HAP-1 (cell line): ENCODE measurements at regions not wholly inside any gene's neighbourhood (a gene's known extent, or its start where the extent isn't known, plus 50 kb on each side); places are given as distances from the start of the nearest gene placed in this dataset.

Source experiments
- DNase-seq, 2 experiments: peaks; one replicate each; pipeline ENCODE4 v3.0.0-alpha.2; 2016 to 2020; ENCODE audit warnings: low spot score in 2 of 2
- H3K27me3 ChIP-seq: fragments of 250-450 bp; sonication (Bioruptor Pico); 2 replicates; pipeline ENCODE4 v1.5.1; 2020; ENCODE audit warnings: low read depth, mild to moderate bottlenecking, moderate library complexity
- H3K36me3 ChIP-seq: fragments of 250-450 bp; sonication (Bioruptor Pico); replicated peaks from 2 replicates; pipeline ENCODE4 v1.5.1; 2020; ENCODE audit warnings: mild to moderate bottlenecking
- H3K4me1 ChIP-seq: fragments of 250-450 bp; sonication (Bioruptor Pico); 2 replicates; pipeline ENCODE4 v1.5.1; 2020; ENCODE audit warnings: mild to moderate bottlenecking
- H3K4me3 ChIP-seq: fragments of 250-450 bp; sonication (Bioruptor Pico); 2 replicates; pipeline ENCODE4 v1.5.1; 2020; ENCODE audit warnings: mild to moderate bottlenecking, moderate library complexity
- H3K9me3 ChIP-seq: fragments of 250-450 bp; sonication (Bioruptor Pico); 2 replicates; pipeline ENCODE4 v1.5.1; 2020; ENCODE audit warnings: mild to moderate bottlenecking, moderate library complexity
- in situ Hi-C: fragments of 300-500 bp; cut with MboI; formaldehyde crosslinking; loops from 3 replicates; pipeline ENCODE4 v1.14.3; 2020; ENCODE audit warnings: low sequenced_read_pairs, inconsistent platforms, mixed read lengths

GRCh38 chr21:19830446-19830845 is 1167.8 kb upstream of the NCAM2 start:
- in situ Hi-C loops = no loop called here
- no peak overlapping the region for H3K4me3 ChIP-seq
- peaks cover 2% of the 10 kb centered on the region; the same call in 1 of the 2 replicates for H3K4me1 ChIP-seq
- H3K9me3 ChIP-seq = no peaks in the 10 kb centered on the region
- no peaks in the 10 kb centered on the region for H3K27me3 ChIP-seq
- no peaks in the 10 kb centered on the region for H3K36me3 ChIP-seq
- no peak for DNase-seq

DNA sequence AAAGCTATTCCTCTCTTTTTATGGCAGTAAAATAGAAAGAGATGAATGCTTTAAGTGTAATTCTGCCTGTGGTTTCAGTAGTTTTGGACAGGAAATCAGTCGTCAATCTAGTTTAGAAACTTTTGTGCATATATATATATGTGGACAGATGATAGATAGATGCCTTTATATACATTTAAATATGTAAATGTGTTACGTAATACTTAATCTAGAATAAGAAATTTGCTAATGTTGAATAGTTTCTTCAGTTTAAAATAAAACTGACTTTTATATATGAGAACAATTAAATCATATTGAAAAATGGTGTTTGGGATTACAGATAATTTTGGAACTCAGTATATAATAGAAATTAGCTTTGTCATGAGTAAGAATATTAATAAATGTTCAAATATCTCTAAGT is 1165.7 kb upstream of the NCAM2 start:
- Histone ChIP-seq H3K4me1 (peaks cover under 1% of the 10 kb centered on the region; the same call in 1 of the 2 replicates), H3K9me3 (no peaks in the 10 kb centered on the region), H3K27me3 (no peaks in the 10 kb centered on the region), H3K4me3 (no peak overlapping the region), H3K36me3 (no peaks in the 10 kb centered on the region)
- in situ Hi-C loops = no loop called here
- DNase-seq = no peak

DNA sequence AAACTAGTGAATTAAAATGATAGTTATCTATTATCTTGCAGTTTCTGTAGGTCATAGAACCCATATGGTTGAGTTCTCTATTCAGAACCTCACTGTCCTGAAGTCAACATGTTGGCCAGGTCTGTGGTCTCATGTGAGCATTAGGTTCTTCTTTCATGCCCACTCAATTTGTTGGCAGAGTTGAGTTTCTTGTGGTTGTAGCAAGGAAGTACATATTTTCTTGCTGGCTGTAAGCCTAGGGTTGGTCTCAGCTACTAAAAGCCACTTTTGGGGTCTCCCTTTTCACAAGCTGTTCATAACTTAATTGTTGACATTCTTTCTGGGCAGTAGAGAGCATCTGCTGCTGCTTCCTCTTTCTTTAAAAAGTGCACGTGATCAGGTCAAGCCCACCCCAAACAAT is 1165.1 kb upstream of the NCAM2 start:
- no peaks in the 10 kb centered on the region for H3K9me3 ChIP-seq
- H3K4me3 ChIP-seq = no peak overlapping the region
- H3K4me1 ChIP-seq = no peaks in the 10 kb centered on the region
- in situ Hi-C loops = no loop called here
- H3K36me3 ChIP-seq = no peaks in the 10 kb centered on the region
- no peak for DNase-seq
- no peaks in the 10 kb centered on the region for H3K27me3 ChIP-seq

GRCh38 chr21:19842601-19843000 is 1155.6 kb upstream of the NCAM2 start:
- Histone ChIP-seq H3K9me3 (no peaks in the 10 kb centered on the region), H3K4me1 (no peaks in the 10 kb centered on the region)
- in situ Hi-C loops = no loop called here

DNA sequence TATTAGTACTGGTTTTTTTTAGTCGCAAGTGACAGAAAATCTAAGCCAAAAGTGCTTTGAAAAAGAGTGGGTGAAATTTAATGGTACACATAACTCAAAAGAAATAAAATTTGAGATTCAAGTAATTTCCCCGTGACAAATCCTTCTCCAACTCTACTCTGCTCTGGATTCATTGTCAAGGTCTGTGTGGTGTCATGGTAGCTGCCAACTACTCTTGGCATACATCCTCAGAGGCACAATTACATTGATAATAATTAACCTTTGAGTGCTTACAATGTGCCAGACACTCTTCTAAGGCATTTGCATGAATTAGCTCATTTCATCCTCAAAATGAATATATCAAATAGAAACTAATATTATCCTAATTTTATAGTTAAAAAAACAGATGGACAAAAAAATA is 1153.9 kb upstream of the NCAM2 start:
- Histone ChIP-seq H3K36me3 (no peaks in the 10 kb centered on the region), H3K4me1 (no peaks in the 10 kb centered on the region), H3K27me3 (no peaks in the 10 kb centered on the region), H3K9me3 (no peaks in the 10 kb centered on the region), H3K4me3 (no peak overlapping the region)
- in situ Hi-C loops = no loop called here
- DNase-seq = no peak

More at GRCh38 chr21:19842601-19843000, 1155.6 kb upstream of the NCAM2 start:
- Histone ChIP-seq H3K36me3 (no peaks in the 10 kb centered on the region), H3K4me3 (no peak overlapping the region), H3K27me3 (no peaks in the 10 kb centered on the region)
- DNase-seq = no peak

DNA sequence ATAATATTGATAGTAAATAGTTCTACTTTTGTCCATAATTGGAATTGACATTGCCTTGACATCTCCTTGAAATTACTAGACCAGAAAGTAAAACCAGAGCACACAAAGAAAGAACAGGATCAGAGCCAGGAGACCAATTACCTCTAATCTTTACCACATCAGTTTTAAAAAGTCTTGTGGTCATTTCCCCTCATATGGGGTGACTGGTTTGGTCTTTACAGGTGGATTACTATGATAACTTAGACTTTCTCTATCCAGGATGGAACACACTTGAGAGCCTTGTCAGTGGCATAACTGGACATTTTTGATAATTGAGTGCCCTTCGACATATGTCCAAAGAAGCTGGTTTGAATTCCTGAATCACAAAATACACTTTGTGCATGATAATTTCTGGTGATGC is 1148.1 kb upstream of the NCAM2 start:
- H3K36me3 ChIP-seq = no peaks in the 10 kb centered on the region
- H3K9me3 ChIP-seq = no peaks in the 10 kb centered on the region
- H3K4me3 ChIP-seq = no peak overlapping the region
- no peak for DNase-seq
- in situ Hi-C loops = no loop called here
- H3K27me3 ChIP-seq = no peaks in the 10 kb centered on the region
- no peaks in the 10 kb centered on the region for H3K4me1 ChIP-seq

DNA sequence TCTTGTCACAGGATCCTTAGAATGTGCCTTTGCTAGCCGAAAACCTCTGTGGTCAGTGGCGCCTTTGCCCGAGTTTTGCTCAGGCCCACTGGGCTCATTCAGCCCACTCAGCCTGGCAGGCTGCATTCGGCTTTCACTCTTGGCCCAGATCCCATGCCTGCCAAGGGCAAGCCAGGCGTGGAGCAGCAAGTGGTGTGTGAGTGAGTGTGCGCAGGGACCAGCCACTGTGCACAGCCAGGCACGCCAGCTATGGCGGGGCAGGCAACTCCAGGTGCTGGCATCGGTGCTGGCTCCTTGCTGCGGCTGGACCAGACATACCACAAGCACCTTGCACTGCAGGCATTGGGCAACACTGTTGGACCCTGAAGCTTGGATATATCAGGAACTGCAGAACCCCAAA is 1145.1 kb upstream of the NCAM2 start:
- DNase-seq = no peak
- no peaks in the 10 kb centered on the region for H3K27me3 ChIP-seq
- H3K4me3 ChIP-seq = no peak overlapping the region
- no peaks in the 10 kb centered on the region for H3K9me3 ChIP-seq
- H3K36me3 ChIP-seq = no peaks in the 10 kb centered on the region
- H3K4me1 ChIP-seq = no peaks in the 10 kb centered on the region
- in situ Hi-C loops = no loop called here

- H3K27me3 ChIP-seq = no peaks in the 10 kb centered on the region
- H3K4me3 ChIP-seq = no peak overlapping the region
- H3K36me3 ChIP-seq = no peaks in the 10 kb centered on the region
- no peaks in the 10 kb centered on the region for H3K4me1 ChIP-seq
- in situ Hi-C loops = no loop called here
- no peaks in the 10 kb centered on the region for H3K9me3 ChIP-seq
- DNase-seq = no peak
Measured at GRCh38 chr21:19853709-19854575, 1144.3 kb upstream of the NCAM2 start.

- H3K9me3 ChIP-seq = no peaks in the 10 kb centered on the region
- no peak overlapping the region for H3K4me3 ChIP-seq
- H3K36me3 ChIP-seq = no peaks in the 10 kb centered on the region
- H3K27me3 ChIP-seq = no peaks in the 10 kb centered on the region
- no peak for DNase-seq
- H3K4me1 ChIP-seq = no peaks in the 10 kb centered on the region
- in situ Hi-C loops = no loop called here
Measured at GRCh38 chr21:19855522-19855921, 1142.7 kb upstream of the NCAM2 start.

GRCh38 chr21:19864476-19864875 is 1133.7 kb upstream of the NCAM2 start:
- in situ Hi-C loops = no loop called here

DNA sequence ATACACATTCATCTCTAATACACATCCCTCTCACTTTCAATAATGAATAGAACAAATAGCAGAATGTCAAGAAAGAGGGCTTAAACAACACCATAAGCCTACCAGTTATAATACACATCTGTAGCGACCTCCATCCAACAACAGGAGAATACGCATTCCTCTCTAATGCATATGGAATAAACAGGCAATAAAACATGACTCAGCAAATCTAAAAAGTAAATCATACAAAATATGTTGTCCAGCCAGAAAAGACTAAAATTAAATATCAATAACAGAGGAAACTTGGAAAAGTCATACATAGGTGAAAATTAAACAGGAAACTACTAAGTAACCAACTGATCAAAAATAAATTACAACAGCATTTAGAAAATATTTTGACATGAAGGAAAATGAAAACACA is 1127.5 kb upstream of the NCAM2 start:
- in situ Hi-C loops = no loop called here
- no peaks in the 10 kb centered on the region for H3K4me1 ChIP-seq

More at GRCh38 chr21:19864476-19864875, 1133.7 kb upstream of the NCAM2 start:
- Histone ChIP-seq H3K9me3 (no peaks in the 10 kb centered on the region), H3K4me1 (no peaks in the 10 kb centered on the region), H3K36me3 (no peaks in the 10 kb centered on the region), H3K27me3 (no peaks in the 10 kb centered on the region), H3K4me3 (no peak overlapping the region)
- DNase-seq = no peak

DNA sequence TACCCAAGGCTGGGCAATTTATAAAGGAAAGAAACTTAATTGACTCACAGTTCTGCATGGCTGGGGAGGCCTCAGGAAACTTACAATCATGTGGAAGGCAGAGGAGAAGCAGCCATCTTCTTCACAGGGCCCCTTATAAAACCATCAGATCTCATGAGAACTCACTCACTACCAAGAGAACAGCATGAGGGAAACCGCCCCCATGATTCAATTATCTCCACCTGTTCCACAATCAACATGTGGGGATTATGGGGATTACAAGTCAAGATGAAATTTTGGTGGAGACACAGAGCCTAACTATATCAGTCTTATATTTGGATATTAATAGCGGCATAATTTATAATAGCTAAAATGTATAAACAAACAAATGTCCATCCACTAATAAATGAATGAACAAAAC is 1123.7 kb upstream of the NCAM2 start:
- in situ Hi-C loops = no loop called here
- no peaks in the 10 kb centered on the region for H3K9me3 ChIP-seq
- H3K36me3 ChIP-seq = no peaks in the 10 kb centered on the region
- H3K4me3 ChIP-seq = no peak overlapping the region
- no peaks in the 10 kb centered on the region for H3K27me3 ChIP-seq
- no peaks in the 10 kb centered on the region for H3K4me1 ChIP-seq
- no peak for DNase-seq

More for the DNA sequence above, 1127.5 kb upstream of the NCAM2 start:
- Histone ChIP-seq H3K9me3 (no peaks in the 10 kb centered on the region), H3K36me3 (no peaks in the 10 kb centered on the region), H3K27me3 (no peaks in the 10 kb centered on the region), H3K4me3 (no peak overlapping the region)
- DNase-seq = no peak

GRCh38 chr21:19878133-19878532 is 1120.1 kb upstream of the NCAM2 start:
- DNase-seq = no peak

GRCh38 chr21:19899645-19900044 is 1098.6 kb upstream of the NCAM2 start:
- no peaks in the 10 kb centered on the region for H3K4me1 ChIP-seq
- H3K4me3 ChIP-seq = no peak overlapping the region
- H3K36me3 ChIP-seq = no peaks in the 10 kb centered on the region
- in situ Hi-C loops = no loop called here
- H3K27me3 ChIP-seq = no peaks in the 10 kb centered on the region
- H3K9me3 ChIP-seq = no peaks in the 10 kb centered on the region
- DNase-seq = no peak

More at GRCh38 chr21:19878133-19878532, 1120.1 kb upstream of the NCAM2 start:
- Histone ChIP-seq H3K36me3 (no peaks in the 10 kb centered on the region), H3K27me3 (no peaks in the 10 kb centered on the region), H3K4me1 (no peaks in the 10 kb centered on the region), H3K9me3 (no peaks in the 10 kb centered on the region), H3K4me3 (no peak overlapping the region)
- in situ Hi-C loops = no loop called here
